ENCODE measurements at regions not wholly inside any gene's neighbourhood (a gene's known extent, or its start where the extent isn't known, plus 50 kb on each side); places are given as distances from the start of the nearest gene placed in this dataset.

DNA sequence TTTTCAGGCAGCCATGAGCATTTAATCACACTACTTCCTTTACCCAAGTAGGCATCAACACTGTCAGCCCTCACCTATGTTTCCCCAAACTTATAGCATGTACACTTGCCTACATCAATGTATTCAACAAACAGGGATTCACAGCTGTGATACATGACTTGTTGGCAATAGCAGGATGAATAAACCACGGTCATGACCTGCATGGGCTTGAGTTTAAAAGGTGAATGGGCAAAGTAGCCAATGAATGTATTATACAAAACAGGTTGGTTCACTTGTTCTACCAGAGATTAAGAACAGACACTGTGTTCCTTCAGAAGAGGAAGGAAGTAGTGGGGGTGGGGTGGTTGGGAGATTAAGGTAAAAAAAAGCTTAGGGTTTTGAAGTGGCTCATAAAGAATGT, 861.9 kb upstream of the SEMA6D start (continued):
- TF ChIP-seq TAF1 (IDR thresholded peaks at IDR 0.05; ENCODE audit: low read depth, low read length): no peak
- no peak for TF ChIP-seq CHD2 (IDR thresholded peaks at IDR 0.05; ENCODE audit: low read length)
- no peak for TF ChIP-seq SP4 (IDR thresholded peaks at IDR 0.05; ENCODE audit: low read length)
- no peak for TF ChIP-seq KDM5A (IDR thresholded peaks at IDR 0.05; ENCODE audit: low read length)
- TF ChIP-seq SP1 (IDR thresholded peaks at IDR 0.05; ENCODE audit: low read depth, low read length): no peak
- no peak for TF ChIP-seq GTF2F1 (IDR thresholded peaks at IDR 0.05; ENCODE audit: borderline replicate concordance, low read depth, low read length)
- no peak for TF ChIP-seq CBX5 (IDR thresholded peaks at IDR 0.05; ENCODE audit: low read depth, low read length)
- TF ChIP-seq PHF8 (conservative IDR thresholded peaks at IDR 0.05; ENCODE audit: low read depth, low read length): no peak

Data from H1 (cell line).